Dendritic cell treated with granulocyte-macrophage colony-stimulating factor and Interleukin-4, amounts not matched to agents 40 ng/mL and 50 ng/mL, for 4 days (primary cell): ENCODE measurements at regions not wholly inside any gene's neighbourhood (a gene's known extent, or its start where the extent isn't known, plus 50 kb on each side); places are given as distances from the start of the nearest gene placed in this dataset.

Experiments used
- H3K27ac Mint-ChIP-seq: one replicate; pipeline ENCODE4 v1.8.0; 2022; ENCODE audit warnings: mild to moderate bottlenecking, mixed read lengths
- H3K27me3 Mint-ChIP-seq: one replicate; pipeline ENCODE4 v1.8.0; 2022; ENCODE audit warnings: mild to moderate bottlenecking, mixed read lengths
- H3K36me3 Mint-ChIP-seq: one replicate; pipeline ENCODE4 v1.8.0; 2022; ENCODE audit warnings: low read depth, mixed read lengths
- H3K4me1 Mint-ChIP-seq: one replicate; pipeline ENCODE4 v1.8.0; 2022; ENCODE audit warnings: low read depth, mixed read lengths
- H3K4me3 Mint-ChIP-seq: one replicate; pipeline ENCODE4 v1.8.0; 2022; ENCODE audit warnings: mild to moderate bottlenecking, moderate library complexity, mixed read lengths
- H3K9me3 Mint-ChIP-seq: one replicate; pipeline ENCODE4 v1.8.0; 2022; ENCODE audit warnings: mixed read lengths
- intact Hi-C: fragments of 100-400 bp; cut with micrococcal nuclease; formaldehyde crosslinking; loops from one replicate; pipeline ENCODE4 v1.15.0; 2022

- no peaks in the 10 kb centered on the region for H3K36me3 Mint-ChIP-seq
- H3K27ac Mint-ChIP-seq, result no peak overlapping the region
- no peaks in the 10 kb centered on the region for H3K4me1 Mint-ChIP-seq
- H3K4me3 Mint-ChIP-seq, result no peak overlapping the region
- H3K9me3 Mint-ChIP-seq, result peaks cover 21% of the 10 kb centered on the region
- intact Hi-C loops, result no loop called here
- no peaks in the 10 kb centered on the region for H3K27me3 Mint-ChIP-seq
These were observed 232.3 kb upstream of the ITGA4 start for GRCh38 chr2:181224866-181225265.

- Mint-ChIP-seq H3K4me1 (no peaks in the 10 kb centered on the region), H3K36me3 (no peaks in the 10 kb centered on the region)
These were observed 228.5 kb upstream of the ITGA4 start for GRCh38 chr2:181228661-181229060.

GRCh38 chr2:181231151-181231550, 226.0 kb upstream of the ITGA4 start:
- H3K4me3 Mint-ChIP-seq, result no peak overlapping the region
- peaks cover 6% of the 10 kb centered on the region for H3K9me3 Mint-ChIP-seq
- no peaks in the 10 kb centered on the region for H3K36me3 Mint-ChIP-seq
- intact Hi-C loops, result loop anchor here (10.0 kb wide), 1 partner anchor 46 kb away; no protein-coding TSS in a partner anchor
- no peaks in the 10 kb centered on the region for H3K27me3 Mint-ChIP-seq
- no peak overlapping the region for H3K27ac Mint-ChIP-seq
- peaks cover 6% of the 10 kb centered on the region for H3K4me1 Mint-ChIP-seq

More at GRCh38 chr2:181228661-181229060, 228.5 kb upstream of the ITGA4 start:
- intact Hi-C loops, result no loop called here
- Mint-ChIP-seq H3K27ac (no peak overlapping the region), H3K4me3 (no peak overlapping the region), H3K9me3 (peaks cover 8% of the 10 kb centered on the region), H3K27me3 (no peaks in the 10 kb centered on the region)

- H3K4me3 Mint-ChIP-seq, result no peak overlapping the region
- peaks cover 2% of the 10 kb centered on the region for H3K36me3 Mint-ChIP-seq
- H3K27me3 Mint-ChIP-seq, result no peaks in the 10 kb centered on the region
- peaks cover 14% of the 10 kb centered on the region for H3K4me1 Mint-ChIP-seq
- intact Hi-C loops, result loop anchor here (10.0 kb wide), 1 partner anchor 47 kb away; no protein-coding TSS in a partner anchor
- H3K9me3 Mint-ChIP-seq, result peaks cover 3% of the 10 kb centered on the region
- H3K27ac Mint-ChIP-seq, result no peak overlapping the region
These were observed 225.1 kb upstream of the ITGA4 start for GRCh38 chr2:181231886-181232621.

- H3K36me3 Mint-ChIP-seq, result peaks cover 6% of the 10 kb centered on the region
These were observed 222.7 kb upstream of the ITGA4 start for GRCh38 chr2:181234487-181234891.

GRCh38 chr2:181235011-181235410, 222.2 kb upstream of the ITGA4 start:
- Mint-ChIP-seq H3K9me3 (peaks cover 9% of the 10 kb centered on the region), H3K27me3 (no peaks in the 10 kb centered on the region), H3K4me3 (no peak overlapping the region), H3K36me3 (peaks cover 6% of the 10 kb centered on the region), H3K4me1 (peaks cover 31% of the 10 kb centered on the region), H3K27ac (no peak overlapping the region)
- intact Hi-C loops, result loop anchor here (10.0 kb wide), 1 partner anchor 50 kb away; no protein-coding TSS in a partner anchor

More at GRCh38 chr2:181234487-181234891, 222.7 kb upstream of the ITGA4 start:
- Mint-ChIP-seq H3K4me1 (peaks cover 28% of the 10 kb centered on the region), H3K27me3 (no peaks in the 10 kb centered on the region), H3K9me3 (peaks cover 9% of the 10 kb centered on the region), H3K27ac (no peak overlapping the region), H3K4me3 (no peak overlapping the region)
- intact Hi-C loops, result loop anchor here (10.0 kb wide), 1 partner anchor 50 kb away; no protein-coding TSS in a partner anchor

- peaks cover 31% of the 10 kb centered on the region for H3K4me1 Mint-ChIP-seq
- no peak overlapping the region for H3K4me3 Mint-ChIP-seq
- peaks cover 9% of the 10 kb centered on the region for H3K9me3 Mint-ChIP-seq
- H3K36me3 Mint-ChIP-seq, result peaks cover 6% of the 10 kb centered on the region
- intact Hi-C loops, result loop anchor here (10.0 kb wide), 1 partner anchor 51 kb away; no protein-coding TSS in a partner anchor
- H3K27ac Mint-ChIP-seq, result no peak overlapping the region
- no peaks in the 10 kb centered on the region for H3K27me3 Mint-ChIP-seq
These were observed 221.3 kb upstream of the ITGA4 start for GRCh38 chr2:181235683-181236459.

GRCh38 chr2:181239201-181239799, 217.9 kb upstream of the ITGA4 start:
- H3K27ac Mint-ChIP-seq, result no peak overlapping the region
- peaks cover 37% of the 10 kb centered on the region for H3K4me1 Mint-ChIP-seq
- no peaks in the 10 kb centered on the region for H3K27me3 Mint-ChIP-seq
- intact Hi-C loops, result loop anchor here (10.0 kb wide), 1 partner anchor 54 kb away; no protein-coding TSS in a partner anchor
- H3K9me3 Mint-ChIP-seq, result peaks cover 9% of the 10 kb centered on the region
- H3K4me3 Mint-ChIP-seq, result no peak overlapping the region
- peaks cover 6% of the 10 kb centered on the region for H3K36me3 Mint-ChIP-seq

GRCh38 chr2:181240844-181241243, 216.3 kb upstream of the ITGA4 start:
- Mint-ChIP-seq H3K27me3 (no peaks in the 10 kb centered on the region), H3K27ac (no peak overlapping the region), H3K4me1 (peaks cover 34% of the 10 kb centered on the region), H3K9me3 (peaks cover 9% of the 10 kb centered on the region), H3K36me3 (peaks cover 6% of the 10 kb centered on the region), H3K4me3 (no peak overlapping the region)
- intact Hi-C loops, result no loop called here

GRCh38 chr2:181241366-181241765, 215.8 kb upstream of the ITGA4 start:
- Mint-ChIP-seq H3K4me3 (no peak overlapping the region), H3K9me3 (peaks cover 9% of the 10 kb centered on the region), H3K27ac (no peak overlapping the region), H3K4me1 (peaks cover 29% of the 10 kb centered on the region), H3K36me3 (peaks cover 6% of the 10 kb centered on the region), H3K27me3 (no peaks in the 10 kb centered on the region)
- intact Hi-C loops, result no loop called here

- H3K4me1 Mint-ChIP-seq, result peaks cover 26% of the 10 kb centered on the region
- intact Hi-C loops, result no loop called here
- no peak overlapping the region for H3K27ac Mint-ChIP-seq
These were observed 215.4 kb upstream of the ITGA4 start for GRCh38 chr2:181241797-181242196.

GRCh38 chr2:181242262-181242661, 214.9 kb upstream of the ITGA4 start:
- peaks cover 21% of the 10 kb centered on the region for H3K4me1 Mint-ChIP-seq
- peaks cover 3% of the 10 kb centered on the region for H3K36me3 Mint-ChIP-seq
- no peaks in the 10 kb centered on the region for H3K27me3 Mint-ChIP-seq
- intact Hi-C loops, result no loop called here
- no peak overlapping the region for H3K4me3 Mint-ChIP-seq
- no peak overlapping the region for H3K27ac Mint-ChIP-seq
- peaks cover 4% of the 10 kb centered on the region for H3K9me3 Mint-ChIP-seq

More at GRCh38 chr2:181241797-181242196, 215.4 kb upstream of the ITGA4 start:
- Mint-ChIP-seq H3K9me3 (peaks cover 9% of the 10 kb centered on the region), H3K36me3 (peaks cover 6% of the 10 kb centered on the region), H3K27me3 (no peaks in the 10 kb centered on the region), H3K4me3 (no peak overlapping the region)

- no peaks in the 10 kb centered on the region for H3K9me3 Mint-ChIP-seq
- intact Hi-C loops, result no loop called here
- no peak overlapping the region for H3K4me3 Mint-ChIP-seq
- peaks cover 19% of the 10 kb centered on the region for H3K4me1 Mint-ChIP-seq
- H3K36me3 Mint-ChIP-seq, result no peaks in the 10 kb centered on the region
- no peak overlapping the region for H3K27ac Mint-ChIP-seq
- H3K27me3 Mint-ChIP-seq, result no peaks in the 10 kb centered on the region
These were observed 213.9 kb upstream of the ITGA4 start for GRCh38 chr2:181243319-181243718.
